ENCODE measurements at regions not wholly inside any gene's neighbourhood (a gene's known extent, or its start where the extent isn't known, plus 50 kb on each side); places are given as distances from the start of the nearest gene placed in this dataset. TPM values are rescaled to one million over a fixed set of nuclear protein-coding genes. Genes with fewer than 3 reads are reported as not detected.

DNA sequence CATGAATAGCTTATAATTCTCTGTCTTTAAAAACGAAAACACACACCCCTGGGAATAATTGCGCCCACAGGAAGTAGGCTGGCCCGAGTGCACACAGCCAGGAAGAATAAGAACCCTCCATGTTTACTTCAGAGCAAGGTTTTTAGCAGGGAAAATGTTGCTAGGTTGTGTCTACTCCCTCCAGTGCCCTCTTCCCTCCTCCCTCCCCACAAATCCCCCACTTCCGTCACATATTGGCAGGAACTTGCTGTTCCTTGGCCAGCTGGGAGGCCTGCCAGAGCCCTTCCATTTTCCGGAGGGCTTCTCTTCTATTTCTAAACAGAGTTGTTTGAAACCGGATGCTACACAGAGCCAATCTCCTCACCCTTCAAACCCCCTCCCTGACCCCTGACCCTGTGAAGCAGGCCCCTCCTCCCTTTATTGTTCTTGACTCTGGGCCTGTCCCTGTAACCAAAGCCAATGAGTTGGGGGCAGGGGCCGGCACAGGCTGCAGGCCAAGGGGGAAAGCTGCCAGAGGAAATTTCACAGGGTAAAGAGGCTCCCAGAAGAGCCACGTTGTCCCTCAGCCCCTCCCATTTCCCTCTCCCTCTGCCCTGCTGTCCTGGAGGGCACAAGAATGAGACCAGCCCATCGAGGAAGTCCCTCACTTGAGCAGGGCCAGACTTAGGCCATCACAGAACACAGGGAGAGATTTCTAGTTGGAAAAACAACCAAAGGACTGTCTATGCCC, 49.8 kb upstream of the LGALSL start:
- DNase-seq, result no peak
- ChIA-PET CTCF (interaction anchor here (1.4 kb wide), 1 partner anchor 13 kb away, joined by 4 read pairs; no protein-coding TSS in a partner anchor), POLR2A (no interaction called here)
- H3K4me3 Mint-ChIP-seq, result no peak overlapping the region
- no peaks in the 10 kb centered on the region for H3K36me3 Mint-ChIP-seq (ENCODE audit: low read depth)
- no peaks in the 10 kb centered on the region for H3K9me3 Mint-ChIP-seq
- no peak overlapping the region for H3K27ac Mint-ChIP-seq
- H3K27me3 Mint-ChIP-seq, result peaks cover 5% of the 10 kb centered on the region
- no peaks in the 10 kb centered on the region for H3K4me1 Mint-ChIP-seq

Small RNA genes lying in the stretch of these regions (microRNA-seq; reads per million reads assigned to microRNA genes)
- gene MIR4433A (ENCODE audit: borderline microRNAs expressed, borderline replicate concordance) (not detected), gene MIR4433B (ENCODE audit: borderline microRNAs expressed, borderline replicate concordance) (not detected)
